ENCODE measurements at regions not wholly inside any gene's neighbourhood (a gene's known extent, or its start where the extent isn't known, plus 50 kb on each side); places are given as distances from the start of the nearest gene placed in this dataset.

- no peaks in the 10 kb centered on the region for H3K36me3 Mint-ChIP-seq (ENCODE audit: low read depth)
- Histone ChIP-seq H3K27me3 (ENCODE audit: control insufficient read depth in 1 of 2, insufficient read depth in 2 of 2, low read length in 2 of 2) (no peaks in the 10 kb centered on the region), H3K27ac (ENCODE audit: low read depth in 1 of 2, low read length in 2 of 2) (no peak overlapping the region), H3K4me1 (ENCODE audit: insufficient read depth, low read length) (no peaks in the 10 kb centered on the region), H3K4me3 (ENCODE audit: low read length) (no peak overlapping the region), H3K36me3 (ENCODE audit: insufficient read depth, low read length) (no peaks in the 10 kb centered on the region), H3K9me3 (ENCODE audit: control insufficient read depth in 1 of 2, insufficient read depth in 1 of 2, low read length in 2 of 2) (peaks cover 9 to 10% of the 10 kb centered on the region in 2 experiments)
- POLR2A ChIA-PET, result no interaction called here
- H3K27me3 Mint-ChIP-seq, result no peaks in the 10 kb centered on the region
- ATAC-seq (ENCODE audit: poor library complexity), result no peak
- intact Hi-C loops (cut with DNase I, micrococcal nuclease), result no loop called here
- no peak for TF ChIP-seq CTCF (IDR thresholded peaks at IDR 0.05)
- H3K27ac Mint-ChIP-seq, result no peak overlapping the region
- CTCF ChIA-PET, result no interaction called here
- DNase-seq, result no peak
- H3K9me3 Mint-ChIP-seq, result peaks cover 18% of the 10 kb centered on the region
- H3K4me1 Mint-ChIP-seq (ENCODE audit: low read depth), result no peaks in the 10 kb centered on the region
- no peak overlapping the region for H3K4me3 Mint-ChIP-seq
Measured at GRCh38 chr10:90443342-90443741, 414.5 kb downstream of the HTR7 start.

DNA sequence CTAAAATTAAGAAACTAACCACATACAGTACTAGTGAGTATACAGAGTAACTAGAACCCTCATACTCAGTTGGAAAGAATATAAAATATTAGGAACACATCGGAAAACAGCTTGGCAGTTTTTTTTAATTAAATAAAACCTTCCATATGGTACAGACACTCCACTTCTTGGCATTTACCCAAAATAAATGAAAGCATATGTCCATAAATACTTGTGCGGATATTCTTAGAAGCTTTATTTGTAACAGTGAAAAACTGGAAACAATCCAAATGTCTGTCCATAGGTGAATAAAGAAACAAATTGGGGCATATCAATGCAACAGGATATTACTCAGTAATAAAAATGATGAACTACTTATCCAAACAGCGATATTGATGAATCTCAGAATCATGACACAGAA, 410.0 kb downstream of the HTR7 start:
- Mint-ChIP-seq H3K27me3 (no peaks in the 10 kb centered on the region), H3K4me3 (no peak overlapping the region), H3K9me3 (peaks cover 12% of the 10 kb centered on the region), H3K4me1 (ENCODE audit: low read depth) (no peaks in the 10 kb centered on the region), H3K27ac (no peak overlapping the region), H3K36me3 (ENCODE audit: low read depth) (no peaks in the 10 kb centered on the region)
- H3K27me3 ChIP-seq (ENCODE audit: control insufficient read depth in 1 of 2, insufficient read depth in 2 of 2, low read length in 2 of 2), result no peaks in the 10 kb centered on the region
- no peak overlapping the region for H3K27ac ChIP-seq (ENCODE audit: low read depth in 1 of 2, low read length in 2 of 2)
- intact Hi-C loops (cut with DNase I, micrococcal nuclease), result no loop called here
- CTCF ChIA-PET, result no interaction called here
- H3K9me3 ChIP-seq (ENCODE audit: control insufficient read depth in 1 of 2, insufficient read depth in 1 of 2, low read length in 2 of 2), result no peaks in the 10 kb centered on the region
- POLR2A ChIA-PET, result no interaction called here
- ATAC-seq (ENCODE audit: poor library complexity) (no peak), DNase-seq (no peak)
- no peak for TF ChIP-seq CTCF (IDR thresholded peaks at IDR 0.05)
- no peak overlapping the region for H3K4me3 ChIP-seq (ENCODE audit: low read length)
- no peaks in the 10 kb centered on the region for H3K36me3 ChIP-seq (ENCODE audit: insufficient read depth, low read length)
- H3K4me1 ChIP-seq (ENCODE audit: insufficient read depth, low read length), result no peaks in the 10 kb centered on the region

DNA sequence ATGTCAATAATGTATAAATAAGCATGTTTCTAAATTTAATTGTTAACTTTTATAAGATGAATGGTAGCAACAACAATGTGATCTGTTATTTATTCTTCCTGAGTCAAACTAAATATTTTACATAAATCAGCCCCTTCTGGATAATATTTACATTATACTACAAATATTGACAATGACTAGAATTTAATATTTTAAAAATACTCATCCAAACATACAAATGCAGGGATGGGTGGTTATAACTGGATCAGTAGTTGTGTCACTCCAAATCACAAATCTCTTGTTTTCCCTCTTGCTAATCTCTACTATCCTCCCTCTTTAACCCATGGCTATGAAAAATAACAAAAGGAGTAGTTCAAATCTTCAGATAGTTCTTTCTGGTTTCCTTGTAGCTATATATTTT, 407.0 kb downstream of the HTR7 start:
- H3K27me3 Mint-ChIP-seq, result no peaks in the 10 kb centered on the region
- no peaks in the 10 kb centered on the region for H3K36me3 Mint-ChIP-seq (ENCODE audit: low read depth)
- no peak overlapping the region for H3K27ac ChIP-seq (ENCODE audit: low read depth in 1 of 2, low read length in 2 of 2)
- H3K4me1 Mint-ChIP-seq (ENCODE audit: low read depth), result no peaks in the 10 kb centered on the region
- POLR2A ChIA-PET, result no interaction called here
- no peaks in the 10 kb centered on the region for H3K27me3 ChIP-seq (ENCODE audit: control insufficient read depth in 1 of 2, insufficient read depth in 2 of 2, low read length in 2 of 2)
- intact Hi-C loops (cut with DNase I, micrococcal nuclease), result no loop called here
- TF ChIP-seq CTCF (IDR thresholded peaks at IDR 0.05), result no peak
- H3K4me3 ChIP-seq (ENCODE audit: low read length), result no peak overlapping the region
- no peak overlapping the region for H3K4me3 Mint-ChIP-seq
- no peak for ATAC-seq (ENCODE audit: poor library complexity)
- no peaks in the 10 kb centered on the region for H3K9me3 ChIP-seq (ENCODE audit: control insufficient read depth in 1 of 2, insufficient read depth in 1 of 2, low read length in 2 of 2)
- DNase-seq, result no peak
- CTCF ChIA-PET, result no interaction called here
- H3K4me1 ChIP-seq (ENCODE audit: insufficient read depth, low read length), result no peaks in the 10 kb centered on the region
- peaks cover 4% of the 10 kb centered on the region for H3K9me3 Mint-ChIP-seq
- H3K36me3 ChIP-seq (ENCODE audit: insufficient read depth, low read length), result no peaks in the 10 kb centered on the region
- H3K27ac Mint-ChIP-seq, result no peak overlapping the region

Measured in CD4-positive, alpha-beta T cell (primary cell).